Fibroblast of upper back skin (primary cell): ENCODE measurements at regions not wholly inside any gene's neighbourhood (a gene's known extent, or its start where the extent isn't known, plus 50 kb on each side); places are given as distances from the start of the nearest gene placed in this dataset.
A peak's percentile ranks its signal among the peaks of the same experiment; 100 is the strongest.
"Not testable (repeated sequence)": the region's sequence is repeated elsewhere in the genome, so short reads cannot be mapped to it uniquely, and the experiment has no call there.

ENCODE experiments used
- DNase-seq: peaks from one replicate; pipeline ENCODE4 v3.0.0-alpha.2; 2013

GRCh38 chr7:13631207-13632049 is 358.0 kb downstream of the ETV1 start:
- peak; percentile 49 for DNase-seq

- no peak for DNase-seq
Measured at GRCh38 chr7:13633857-13634256, 355.6 kb downstream of the ETV1 start.

- no peak for DNase-seq
Measured at GRCh38 chr7:13639396-13639795, 350.1 kb downstream of the ETV1 start.

- peak; percentile 2 for DNase-seq
Measured at GRCh38 chr7:13641714-13642113, 347.8 kb downstream of the ETV1 start.

- DNase-seq: no peak
Measured at GRCh38 chr7:13651167-13651566, 338.3 kb downstream of the ETV1 start.

GRCh38 chr7:13656330-13656729 is 333.1 kb downstream of the ETV1 start:
- no peak for DNase-seq

GRCh38 chr7:13673290-13673689 is 316.2 kb downstream of the ETV1 start:
- DNase-seq: no peak

GRCh38 chr7:13682626-13683025 is 306.8 kb downstream of the ETV1 start:
- no peak for DNase-seq

- DNase-seq: no peak
Measured at GRCh38 chr7:13687500-13687899, 302.0 kb downstream of the ETV1 start.

- DNase-seq: no peak
Measured at GRCh38 chr7:13692548-13692947, 296.9 kb downstream of the ETV1 start.

GRCh38 chr7:13702251-13702650 is 287.2 kb downstream of the ETV1 start:
- DNase-seq: peak; percentile 50

GRCh38 chr7:13708670-13709069 is 280.8 kb downstream of the ETV1 start:
- DNase-seq: no peak

- DNase-seq: no peak
Measured at GRCh38 chr7:13713092-13713491, 276.4 kb downstream of the ETV1 start.

- DNase-seq: no peak
Measured at GRCh38 chr7:13715534-13715933, 273.9 kb downstream of the ETV1 start.

- peak; percentile 75 for DNase-seq
Measured at GRCh38 chr7:13717031-13717430, 272.4 kb downstream of the ETV1 start.

GRCh38 chr7:13724191-13724976 is 265.1 kb downstream of the ETV1 start:
- DNase-seq: peak; percentile 13

GRCh38 chr7:13724977-13725566 is 264.4 kb downstream of the ETV1 start:
- DNase-seq: no peak

- no peak for DNase-seq
Measured at GRCh38 chr7:13725591-13725990, 263.9 kb downstream of the ETV1 start.

- peak; percentile 39 for DNase-seq
Measured at GRCh38 chr7:13727279-13727678, 262.2 kb downstream of the ETV1 start.

GRCh38 chr7:13727751-13728150 is 261.7 kb downstream of the ETV1 start:
- DNase-seq: no peak

GRCh38 chr7:13728430-13728829 is 261.0 kb downstream of the ETV1 start:
- not testable (repeated sequence) for DNase-seq

GRCh38 chr7:13731643-13732042 is 257.8 kb downstream of the ETV1 start:
- DNase-seq: peak; percentile 25

- DNase-seq: no peak
Measured at GRCh38 chr7:13737563-13737962, 251.9 kb downstream of the ETV1 start.

- peak; percentile 76 for DNase-seq
Measured at GRCh38 chr7:13742126-13742525, 247.3 kb downstream of the ETV1 start.
